ENCODE measurements at regions not wholly inside any gene's neighbourhood (a gene's known extent, or its start where the extent isn't known, plus 50 kb on each side); places are given as distances from the start of the nearest gene placed in this dataset.
"Not testable (repeated sequence)": the region's sequence is repeated elsewhere in the genome, so short reads cannot be mapped to it uniquely, and the experiment has no call there.

- DNase-seq = no peak
- no peak for ATAC-seq
Measured at GRCh38 chr5:2569176-2569575, 182.3 kb downstream of the IRX2 start.

GRCh38 chr5:2566284-2566683 lies 185.2 kb downstream of the IRX2 start:
- ATAC-seq (no peak), DNase-seq (no peak)

DNA sequence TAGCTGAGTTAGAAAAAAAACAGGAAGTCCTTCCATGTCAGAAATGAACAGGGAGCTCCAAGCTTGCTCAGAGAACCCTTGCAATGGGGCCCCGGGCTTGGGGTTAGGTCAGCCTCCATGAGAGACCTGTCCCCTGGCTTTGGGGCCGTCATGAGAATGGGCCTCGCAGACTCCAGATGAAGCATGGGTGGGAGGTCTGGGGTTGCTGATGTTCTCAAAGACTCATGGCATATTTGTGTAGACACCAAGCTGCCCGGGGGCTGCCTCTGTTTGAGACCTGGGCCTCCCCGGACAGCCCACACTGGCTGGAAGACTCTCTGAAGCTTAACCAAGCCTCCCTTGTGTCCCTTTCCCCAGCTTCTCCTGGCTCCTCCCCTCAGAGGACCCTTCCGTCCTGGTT lies 186.3 kb downstream of the IRX2 start:
- ATAC-seq (no peak), DNase-seq (no peak)

- no peak for ATAC-seq
Measured at GRCh38 chr5:2563046-2563445, 188.4 kb downstream of the IRX2 start.

DNA sequence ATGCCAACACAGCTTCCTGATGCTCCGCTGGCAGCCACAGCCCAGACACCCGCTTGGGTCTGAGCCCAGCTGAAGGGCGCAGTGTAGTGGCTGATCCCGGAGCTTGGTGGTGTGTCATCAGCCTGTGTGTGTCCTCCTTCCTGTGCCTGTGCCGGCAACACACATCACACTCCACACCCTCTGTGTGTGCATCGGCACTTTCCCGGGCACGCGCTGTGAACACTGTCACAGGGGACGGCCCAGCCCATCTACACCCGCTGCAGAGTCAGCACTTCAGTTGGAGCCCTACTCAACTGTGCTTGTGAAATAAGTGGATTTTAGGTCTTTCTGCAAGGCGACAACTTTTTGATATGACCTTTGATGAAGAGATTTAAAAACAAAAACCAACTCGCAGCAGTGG lies 189.4 kb downstream of the IRX2 start:
- ATAC-seq (no peak), DNase-seq (no peak)

More at GRCh38 chr5:2563046-2563445, 188.4 kb downstream of the IRX2 start:
- no peak for DNase-seq

DNA sequence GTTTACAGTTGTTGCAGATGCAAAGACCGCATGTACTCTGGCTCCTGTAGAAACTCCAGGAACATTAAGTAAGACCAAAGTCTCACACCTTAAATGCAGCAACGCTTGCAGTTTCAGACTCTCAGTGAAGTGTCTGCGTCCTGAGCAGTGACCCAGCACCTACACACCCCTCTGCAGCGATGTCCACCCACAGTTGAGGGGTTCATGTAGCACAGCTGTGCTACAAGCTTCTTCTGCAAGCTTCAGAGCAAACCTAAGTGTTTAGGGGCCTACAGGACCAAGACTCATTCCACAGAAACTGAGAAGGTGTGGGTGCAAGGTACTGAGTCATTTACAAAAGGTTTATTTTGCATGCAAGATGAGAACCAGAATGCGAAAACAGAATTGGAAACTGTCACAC lies 191.0 kb downstream of the IRX2 start:
- ATAC-seq = no peak

GRCh38 chr5:2557435-2557834 lies 194.0 kb downstream of the IRX2 start:
- no peak for DNase-seq
- no peak for ATAC-seq

More for the DNA sequence above, 191.0 kb downstream of the IRX2 start:
- DNase-seq = no peak

GRCh38 chr5:2556375-2556966 lies 195.0 kb downstream of the IRX2 start:
- DNase-seq = no peak
- ATAC-seq = no peak

- no peak for DNase-seq
- ATAC-seq = no peak
Measured at GRCh38 chr5:2553611-2554010, 197.9 kb downstream of the IRX2 start.

DNA sequence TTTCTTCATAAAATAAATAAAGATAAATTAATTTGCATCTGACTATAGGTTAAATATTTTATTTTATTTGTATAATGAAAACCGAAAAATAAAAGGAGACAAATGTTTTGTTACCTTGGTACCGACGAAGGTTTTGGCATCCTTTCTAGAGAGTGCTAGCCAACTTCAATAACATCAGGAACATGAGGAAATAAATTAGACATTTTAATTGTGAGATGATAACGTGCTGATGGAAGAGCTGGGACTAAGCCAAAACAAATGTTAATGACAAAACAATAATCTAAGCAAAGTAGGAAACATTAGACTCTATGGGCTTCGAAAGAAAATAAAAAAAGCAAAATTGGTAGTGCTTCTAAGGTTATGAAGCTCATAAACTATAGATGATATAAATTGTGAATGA lies 201.0 kb downstream of the IRX2 start:
- DNase-seq (no peak), ATAC-seq (no peak)

GRCh38 chr5:2549900-2550299 lies 201.6 kb downstream of the IRX2 start:
- no peak for DNase-seq
- no peak for ATAC-seq

GRCh38 chr5:2549354-2549753 lies 202.1 kb downstream of the IRX2 start:
- ATAC-seq (no peak), DNase-seq (no peak)

DNA sequence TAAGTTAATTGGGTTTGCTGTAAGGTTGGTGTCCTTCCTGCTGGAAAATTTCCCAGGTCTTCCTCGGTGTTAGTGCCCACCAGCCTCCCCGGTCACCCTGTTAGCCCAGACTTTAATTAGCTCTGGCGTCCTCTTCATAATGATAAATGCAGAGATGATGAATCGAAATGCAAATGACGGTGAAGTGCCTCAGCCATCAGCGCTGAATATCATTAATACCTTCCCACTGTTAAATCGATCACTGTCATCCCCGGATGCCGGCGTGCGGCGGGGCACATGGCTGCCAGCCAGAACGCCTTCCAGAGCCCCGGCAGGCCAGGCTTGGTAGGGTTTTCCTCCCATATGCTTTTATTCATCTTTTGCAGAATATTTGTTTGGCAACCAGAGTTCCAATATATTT lies 204.5 kb downstream of the IRX2 start:
- DNase-seq (no peak), ATAC-seq (no peak)

DNA sequence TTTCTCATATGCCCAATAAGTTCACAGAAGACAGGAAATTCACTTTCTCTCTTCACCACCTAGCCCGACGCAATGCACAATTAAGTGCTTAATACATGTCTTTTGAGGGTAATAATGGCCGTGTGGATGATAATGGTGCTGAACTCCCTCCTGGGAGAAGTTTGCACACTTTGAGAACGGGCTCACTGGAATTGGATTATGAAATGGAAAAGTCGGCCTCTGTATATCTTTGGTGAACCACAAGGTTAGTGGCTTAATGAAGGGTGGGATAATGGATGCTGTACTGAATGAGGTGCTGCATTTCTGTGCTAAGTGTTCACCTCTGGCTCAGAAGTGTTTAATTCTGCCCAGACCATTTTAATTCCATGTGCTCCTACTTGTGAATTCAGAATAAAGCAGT lies 207.5 kb downstream of the IRX2 start:
- DNase-seq (no peak), ATAC-seq (no peak)

- DNase-seq (no peak), ATAC-seq (no peak)
Measured at GRCh38 chr5:2542821-2543220, 208.7 kb downstream of the IRX2 start.

DNA sequence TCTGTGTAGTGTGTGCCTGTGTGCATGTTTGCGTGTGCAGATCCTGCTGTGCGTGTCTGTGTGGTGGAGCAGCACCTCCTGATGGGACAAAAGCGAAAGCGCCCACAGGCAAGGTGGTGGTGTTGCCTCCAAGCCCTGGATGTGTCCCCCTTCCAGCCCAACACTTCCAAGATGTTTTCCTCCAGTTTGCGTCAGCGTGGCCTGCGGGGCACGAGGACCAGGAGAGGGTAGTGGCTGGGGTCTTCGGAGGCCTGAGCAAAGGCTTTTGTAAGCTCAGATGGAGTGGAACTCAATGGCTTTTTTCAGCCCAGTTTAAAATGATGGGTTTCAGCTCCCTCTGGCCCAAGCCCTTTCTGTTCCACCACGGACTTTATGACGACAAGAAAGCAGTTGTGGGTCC lies 209.5 kb downstream of the IRX2 start:
- ATAC-seq (no peak), DNase-seq (no peak)

DNA sequence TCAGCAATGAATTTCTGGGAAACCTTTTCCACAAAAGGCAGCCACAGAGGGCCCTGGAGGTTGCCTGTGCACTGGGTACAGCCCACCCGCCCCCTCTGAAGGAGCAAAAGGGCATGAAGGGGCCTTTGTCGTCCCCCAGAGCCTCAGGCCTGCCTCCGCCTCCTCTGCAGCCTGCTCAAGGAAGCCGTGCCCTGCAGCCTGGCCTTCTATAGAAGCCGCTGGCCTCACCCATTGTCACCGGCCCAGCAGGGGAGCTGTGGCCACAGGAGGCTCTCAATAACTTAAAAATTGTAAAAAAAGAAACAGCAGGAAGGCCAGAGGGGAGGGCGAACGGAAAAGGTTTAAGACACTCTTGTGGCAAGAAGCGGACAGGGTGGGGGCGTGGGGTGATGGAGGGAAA lies 213.3 kb downstream of the IRX2 start:
- ATAC-seq (no peak), DNase-seq (no peak)

DNA sequence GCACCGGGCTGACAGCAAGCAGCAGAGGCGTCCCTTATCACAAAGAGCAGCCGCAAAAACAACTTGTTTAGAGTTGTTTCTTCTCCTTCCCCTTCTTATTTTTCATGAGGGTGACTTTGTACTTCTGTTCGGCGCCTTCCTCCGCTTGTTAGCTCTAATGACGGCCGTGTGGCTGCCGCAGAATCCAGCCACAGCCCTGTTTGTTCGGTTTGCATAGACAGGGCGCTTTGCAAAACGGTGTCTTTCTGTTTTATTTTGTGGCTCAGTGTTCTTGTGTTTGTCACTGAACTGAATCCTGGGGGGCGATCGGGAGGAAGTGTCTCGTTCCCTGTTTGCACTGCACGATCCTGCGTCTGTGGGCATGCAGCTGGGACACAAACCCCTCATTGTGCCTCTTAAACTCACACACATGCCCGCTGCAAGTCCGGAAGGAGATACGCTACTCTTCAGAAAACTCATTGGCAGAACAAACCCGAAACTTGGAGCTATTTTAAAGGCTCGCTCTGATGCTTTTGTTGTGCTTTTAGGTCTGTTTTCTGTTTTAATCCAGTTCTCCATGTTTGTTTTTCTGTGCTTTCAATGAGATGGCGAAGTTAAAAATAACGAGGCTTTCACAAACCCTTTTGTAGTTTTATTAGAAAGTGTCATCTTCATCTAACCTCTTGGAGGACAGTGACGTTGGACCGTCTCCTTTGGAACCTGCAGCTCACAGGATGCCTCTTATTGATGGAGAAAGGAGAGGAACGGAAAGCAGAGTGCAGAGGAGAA lies 213.9 kb downstream of the IRX2 start:
- DNase-seq (no peak), ATAC-seq (no peak)

DNA sequence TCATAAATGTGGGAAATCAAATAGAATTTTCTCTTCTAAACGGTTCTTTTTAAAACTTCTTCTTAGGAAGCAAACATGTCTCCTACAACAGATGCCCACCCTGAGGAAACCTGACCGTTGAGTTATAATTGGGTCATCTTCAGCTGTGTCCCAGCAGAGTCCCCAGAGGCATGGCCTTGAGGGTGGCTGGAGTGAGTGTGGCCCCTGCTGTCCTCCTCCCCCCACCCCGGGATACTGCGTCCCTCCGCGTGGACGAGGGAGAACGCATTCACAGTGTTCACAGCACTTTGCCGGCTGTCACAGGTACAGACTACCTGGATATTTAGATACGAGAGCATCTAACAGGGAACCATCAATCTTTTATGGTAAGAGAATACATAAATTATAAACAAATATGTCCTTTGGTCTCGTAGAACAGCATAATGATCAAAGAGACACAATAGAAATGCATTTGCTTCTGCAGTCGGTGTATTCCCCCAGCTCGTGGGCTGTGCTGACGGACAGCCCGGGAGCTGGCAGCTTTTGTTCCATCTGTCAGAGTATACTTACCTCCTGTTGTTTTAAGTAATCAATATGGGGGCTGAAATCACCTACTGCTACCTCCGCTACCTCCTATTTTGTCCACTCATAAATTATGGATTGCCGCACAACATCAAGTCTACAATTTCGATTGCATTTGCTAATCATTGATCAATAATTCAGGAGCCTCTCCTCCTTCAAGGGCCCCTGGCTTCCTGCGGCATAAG lies 214.7 kb downstream of the IRX2 start:
- no peak for ATAC-seq
- DNase-seq = no peak

- no peak for DNase-seq
- no peak for ATAC-seq
Measured at GRCh38 chr5:2534970-2535369, 216.5 kb downstream of the IRX2 start.

DNA sequence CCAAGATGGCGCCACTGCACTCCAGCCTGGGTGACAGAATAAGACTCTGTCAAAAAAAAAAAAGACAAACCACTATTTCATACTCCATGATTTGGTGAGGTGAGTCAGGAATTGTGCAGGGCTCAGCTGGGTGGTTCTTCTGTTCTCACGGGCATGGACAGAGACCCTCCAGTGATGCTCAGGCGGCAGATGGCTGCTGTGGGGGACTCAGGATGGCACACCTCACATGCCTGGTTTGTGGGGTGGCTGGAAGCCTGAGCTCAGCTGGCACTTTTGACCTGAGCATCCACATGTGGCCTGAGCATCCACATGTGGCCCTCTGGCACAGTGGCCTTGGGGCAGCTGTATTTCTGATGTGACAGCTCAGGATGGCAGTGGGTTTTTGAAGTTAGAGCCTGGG lies 217.2 kb downstream of the IRX2 start:
- no peak for DNase-seq

DNA sequence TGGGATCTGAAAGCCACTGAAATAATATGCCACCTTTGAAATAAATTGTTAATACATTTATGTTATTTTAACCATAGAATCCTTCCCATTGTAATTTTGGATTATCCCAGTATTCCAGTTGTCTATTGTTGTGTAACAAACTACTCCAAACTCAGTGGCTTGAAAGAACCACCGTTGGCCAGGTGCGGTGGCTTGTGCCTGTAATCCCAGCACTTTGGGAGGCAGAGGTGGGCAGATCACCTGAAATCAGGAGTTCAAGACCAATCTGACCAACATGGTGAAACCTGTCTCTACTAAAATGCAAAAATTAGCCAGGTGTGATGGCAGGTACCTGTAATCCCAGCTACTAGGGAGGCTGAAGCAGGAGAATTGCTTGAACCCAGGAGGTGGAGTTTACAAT lies 217.6 kb downstream of the IRX2 start:
- DNase-seq, ATAC-seq: not testable (repeated sequence)

More for the DNA sequence above, 217.2 kb downstream of the IRX2 start:
- ATAC-seq = no peak

DNA sequence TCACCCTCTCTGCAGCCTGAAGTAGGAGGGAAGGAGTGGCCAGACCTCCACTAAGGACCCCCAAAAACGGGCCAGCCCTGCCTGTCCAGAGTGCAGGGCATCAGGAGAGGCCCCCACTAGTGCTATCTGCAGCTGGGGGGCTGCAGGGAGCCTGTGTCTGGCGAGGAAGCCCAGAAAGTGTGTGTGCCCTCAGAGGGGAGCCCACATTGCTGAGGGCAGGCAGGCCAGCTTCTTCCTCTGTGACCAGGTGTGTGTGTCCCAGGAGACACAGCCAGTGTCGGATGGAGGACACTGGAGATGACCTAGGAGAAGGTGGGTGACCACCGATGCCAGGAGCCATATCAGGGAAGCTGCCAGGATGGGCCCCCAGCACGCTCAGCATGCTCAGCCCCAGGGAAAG lies 218.7 kb downstream of the IRX2 start:
- DNase-seq (no peak), ATAC-seq (no peak)
